ENCODE measurements at regions not wholly inside any gene's neighbourhood (a gene's known extent, or its start where the extent isn't known, plus 50 kb on each side); places are given as distances from the start of the nearest gene placed in this dataset.

GRCh38 chr7:17014686-17015085 is 132.9 kb upstream of the AGR3 start:
- TF ChIP-seq CTCF (IDR thresholded peaks at IDR 0.05; ENCODE audit: unreplicated experiment), result no peak
- H3K27me3 Mint-ChIP-seq (ENCODE audit: low read depth), result no peaks in the 10 kb centered on the region
- peaks cover 4% of the 10 kb centered on the region for H3K9me3 Mint-ChIP-seq
- H3K4me1 Mint-ChIP-seq, result peaks cover 16% of the 10 kb centered on the region
- no peak overlapping the region for H3K27ac Mint-ChIP-seq
- no peak for DNase-seq (ENCODE audit: low spot score in 2 of 2, unreplicated experiment in 2 of 2)
- no peak overlapping the region for H3K4me3 Mint-ChIP-seq
- no peaks in the 10 kb centered on the region for H3K36me3 Mint-ChIP-seq

- Mint-ChIP-seq H3K27ac (peak overlapping the region; percentile 92), H3K36me3 (no peaks in the 10 kb centered on the region), H3K27me3 (ENCODE audit: low read depth) (no peaks in the 10 kb centered on the region), H3K4me1 (peaks cover 16% of the 10 kb centered on the region), H3K4me3 (no peak overlapping the region), H3K9me3 (peaks cover 4% of the 10 kb centered on the region)
- no peak for TF ChIP-seq CTCF (IDR thresholded peaks at IDR 0.05; ENCODE audit: unreplicated experiment)
- DNase-seq (ENCODE audit: low spot score in 2 of 2, unreplicated experiment in 2 of 2), result no peak
These were observed 133.8 kb upstream of the AGR3 start for GRCh38 chr7:17015598-17016031.

GRCh38 chr7:17016402-17017010 is 134.7 kb upstream of the AGR3 start:
- Mint-ChIP-seq H3K4me3 (no peak overlapping the region), H3K27ac (peak overlapping the region; percentile 76), H3K36me3 (no peaks in the 10 kb centered on the region), H3K4me1 (peaks cover 16% of the 10 kb centered on the region), H3K27me3 (ENCODE audit: low read depth) (no peaks in the 10 kb centered on the region), H3K9me3 (peaks cover 4% of the 10 kb centered on the region)
- no peak for DNase-seq (ENCODE audit: low spot score in 2 of 2, unreplicated experiment in 2 of 2)
- TF ChIP-seq CTCF (IDR thresholded peaks at IDR 0.05; ENCODE audit: unreplicated experiment), result no peak

GRCh38 chr7:17019106-17019505 is 137.3 kb upstream of the AGR3 start:
- no peaks in the 10 kb centered on the region for H3K27me3 Mint-ChIP-seq (ENCODE audit: low read depth)
- no peak for TF ChIP-seq CTCF (IDR thresholded peaks at IDR 0.05; ENCODE audit: unreplicated experiment)
- no peaks in the 10 kb centered on the region for H3K36me3 Mint-ChIP-seq
- peaks cover 16% of the 10 kb centered on the region for H3K4me1 Mint-ChIP-seq
- H3K27ac Mint-ChIP-seq, result no peak overlapping the region
- peaks cover 5% of the 10 kb centered on the region for H3K9me3 Mint-ChIP-seq
- no peak for DNase-seq (ENCODE audit: low spot score in 2 of 2, unreplicated experiment in 2 of 2)
- H3K4me3 Mint-ChIP-seq, result no peak overlapping the region

- Mint-ChIP-seq H3K27me3 (ENCODE audit: low read depth) (no peaks in the 10 kb centered on the region), H3K4me3 (no peak overlapping the region), H3K27ac (no peak overlapping the region), H3K4me1 (peaks cover 14% of the 10 kb centered on the region), H3K36me3 (no peaks in the 10 kb centered on the region), H3K9me3 (peaks cover 5% of the 10 kb centered on the region)
- TF ChIP-seq CTCF (IDR thresholded peaks at IDR 0.05; ENCODE audit: unreplicated experiment), result no peak
- no peak for DNase-seq (ENCODE audit: low spot score in 2 of 2, unreplicated experiment in 2 of 2)
These were observed 138.5 kb upstream of the AGR3 start for GRCh38 chr7:17020250-17020649.

- Mint-ChIP-seq H3K27ac (no peak overlapping the region), H3K27me3 (ENCODE audit: low read depth) (no peaks in the 10 kb centered on the region), H3K9me3 (peaks cover 5% of the 10 kb centered on the region), H3K36me3 (no peaks in the 10 kb centered on the region), H3K4me3 (no peak overlapping the region), H3K4me1 (peaks cover 7% of the 10 kb centered on the region)
- TF ChIP-seq CTCF (IDR thresholded peaks at IDR 0.05; ENCODE audit: unreplicated experiment), result no peak
- no peak for DNase-seq (ENCODE audit: low spot score in 2 of 2, unreplicated experiment in 2 of 2)
These were observed 139.4 kb upstream of the AGR3 start for GRCh38 chr7:17021205-17021604.
